ENCODE measurements at regions not wholly inside any gene's neighbourhood (a gene's known extent, or its start where the extent isn't known, plus 50 kb on each side); places are given as distances from the start of the nearest gene placed in this dataset.

DNA sequence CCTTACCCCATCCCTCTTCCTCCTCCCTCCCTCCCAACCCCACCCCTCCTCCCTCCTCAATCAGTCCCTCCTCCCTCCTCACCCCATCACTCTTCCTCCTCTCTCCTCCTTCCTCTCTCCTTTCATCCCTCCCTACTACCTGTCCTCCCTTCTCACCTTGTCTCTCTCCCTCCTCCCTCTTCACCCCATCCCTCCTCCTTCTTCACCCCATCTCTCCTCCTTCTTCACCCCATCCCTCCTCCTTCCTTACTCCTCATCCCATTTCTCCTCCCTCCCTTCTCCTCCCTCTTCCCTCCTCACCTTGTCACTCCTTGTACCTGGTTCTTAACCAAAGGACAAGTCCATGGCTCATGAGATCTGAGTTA, 222.4 kb downstream of the TTLL2 start:
- no peaks in the 10 kb centered on the region for H3K27me3 ChIP-seq (ENCODE audit: insufficient read depth, low read length, poor library complexity)
- H3K4me2 ChIP-seq (ENCODE audit: insufficient read depth, low read length), result no peak overlapping the region
- no peak overlapping the region for H3K9ac ChIP-seq (ENCODE audit: low read depth, low read length)
- no peak overlapping the region for H3K4me3 ChIP-seq (ENCODE audit: low read depth in 1 of 2, low read length in 2 of 2)
- ATAC-seq (ENCODE audit: insufficient read depth, low read depth) (no peak), DNase-seq (no peak)
- no peaks in the 10 kb centered on the region; the same call in 1 of the 2 replicates for H4K20me1 ChIP-seq (ENCODE audit: insufficient read depth, low read length)
- H3K79me2 ChIP-seq (ENCODE audit: insufficient read depth, low read length), result no peaks in the 10 kb centered on the region
- H3K27ac ChIP-seq (ENCODE audit: low read length), result no peak overlapping the region
- H3K4me1 ChIP-seq (ENCODE audit: insufficient read depth, low read length), result no peaks in the 10 kb centered on the region
- no peaks in the 10 kb centered on the region for H3K36me3 ChIP-seq (ENCODE audit: insufficient read depth, low read length)
- no peak overlapping the region for H2AFZ ChIP-seq (ENCODE audit: low read depth, low read length)
- TF ChIP-seq, protein P1, sequence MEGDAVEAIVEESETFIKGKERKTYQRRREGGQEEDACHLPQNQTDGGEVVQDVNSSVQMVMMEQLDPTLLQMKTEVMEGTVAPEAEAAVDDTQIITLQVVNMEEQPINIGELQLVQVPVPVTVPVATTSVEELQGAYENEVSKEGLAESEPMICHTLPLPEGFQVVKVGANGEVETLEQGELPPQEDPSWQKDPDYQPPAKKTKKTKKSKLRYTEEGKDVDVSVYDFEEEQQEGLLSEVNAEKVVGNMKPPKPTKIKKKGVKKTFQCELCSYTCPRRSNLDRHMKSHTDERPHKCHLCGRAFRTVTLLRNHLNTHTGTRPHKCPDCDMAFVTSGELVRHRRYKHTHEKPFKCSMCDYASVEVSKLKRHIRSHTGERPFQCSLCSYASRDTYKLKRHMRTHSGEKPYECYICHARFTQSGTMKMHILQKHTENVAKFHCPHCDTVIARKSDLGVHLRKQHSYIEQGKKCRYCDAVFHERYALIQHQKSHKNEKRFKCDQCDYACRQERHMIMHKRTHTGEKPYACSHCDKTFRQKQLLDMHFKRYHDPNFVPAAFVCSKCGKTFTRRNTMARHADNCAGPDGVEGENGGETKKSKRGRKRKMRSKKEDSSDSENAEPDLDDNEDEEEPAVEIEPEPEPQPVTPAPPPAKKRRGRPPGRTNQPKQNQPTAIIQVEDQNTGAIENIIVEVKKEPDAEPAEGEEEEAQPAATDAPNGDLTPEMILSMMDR (IDR thresholded peaks at IDR 0.05; ENCODE audit: borderline replicate concordance, extremely low read depth, low read length, poor library complexity, severe bottlenecking), result no peak
- no peak for TF ChIP-seq EZH2 (IDR thresholded peaks at IDR 0.05; ENCODE audit: borderline replicate concordance, low read depth, low read length, severe bottlenecking)
- no peaks in the 10 kb centered on the region for H3K9me3 ChIP-seq (ENCODE audit: insufficient read depth, low read length, severe bottlenecking)

DNA sequence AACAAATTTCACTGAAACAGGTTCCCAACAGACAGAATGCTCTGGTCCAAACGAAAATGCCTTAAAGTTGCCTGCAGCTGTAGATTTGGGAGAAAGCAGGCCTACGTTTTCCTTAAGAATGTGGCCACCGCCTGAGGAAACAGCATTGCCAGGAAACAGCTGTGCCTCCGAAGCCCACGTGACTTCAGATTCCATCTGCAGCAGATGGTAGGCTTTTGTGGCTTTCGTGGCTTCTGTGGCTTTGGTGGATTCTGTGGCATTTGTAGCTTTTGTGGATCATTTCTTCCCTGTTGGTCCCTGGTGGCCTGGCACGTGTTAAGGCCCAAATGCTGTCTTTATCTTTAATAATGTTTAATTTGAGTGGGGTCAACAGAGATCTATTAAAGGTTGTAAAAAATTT, 222.9 kb downstream of the TTLL2 start:
- DNase-seq, result peak; percentile 33
- Histone ChIP-seq H3K4me1 (ENCODE audit: insufficient read depth, low read length) (no peaks in the 10 kb centered on the region), H3K9ac (ENCODE audit: low read depth, low read length) (no peak overlapping the region)

DNA sequence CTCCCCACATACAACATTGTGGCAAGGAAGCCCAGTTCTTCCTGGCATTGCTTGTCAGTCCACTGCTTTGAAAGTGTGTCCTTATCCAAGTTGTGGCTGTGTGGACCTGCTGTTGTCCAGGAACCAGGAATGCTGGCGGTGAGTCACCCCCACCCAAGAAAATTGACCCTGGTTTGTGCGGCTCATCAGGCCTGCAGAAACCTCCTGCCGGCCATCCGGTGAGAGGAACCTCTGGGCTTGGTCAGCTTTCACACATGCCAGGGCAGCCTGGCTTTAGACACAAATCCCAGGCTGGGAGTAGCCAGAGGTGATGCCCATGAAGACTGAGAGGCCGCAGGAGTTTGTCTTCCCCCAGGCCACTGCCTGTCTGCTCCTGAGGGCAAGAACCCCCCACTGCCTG, 223.6 kb downstream of the TTLL2 start:
- Histone ChIP-seq H3K4me2 (ENCODE audit: insufficient read depth, low read length) (no peak overlapping the region), H3K9me3 (ENCODE audit: insufficient read depth, low read length, severe bottlenecking) (no peaks in the 10 kb centered on the region), H3K27me3 (ENCODE audit: insufficient read depth, low read length, poor library complexity) (no peaks in the 10 kb centered on the region), H2AFZ (ENCODE audit: low read depth, low read length) (no peak overlapping the region), H3K27ac (ENCODE audit: low read length) (no peak overlapping the region), H3K9ac (ENCODE audit: low read depth, low read length) (no peak overlapping the region), H3K79me2 (ENCODE audit: insufficient read depth, low read length) (no peaks in the 10 kb centered on the region), H3K36me3 (ENCODE audit: insufficient read depth, low read length) (no peaks in the 10 kb centered on the region), H3K4me1 (ENCODE audit: insufficient read depth, low read length) (no peaks in the 10 kb centered on the region), H3K4me3 (ENCODE audit: low read depth in 1 of 2, low read length in 2 of 2) (no peak overlapping the region), H4K20me1 (ENCODE audit: insufficient read depth, low read length) (no peaks in the 10 kb centered on the region; the same call in 1 of the 2 replicates)
- no peak for ATAC-seq (ENCODE audit: insufficient read depth, low read depth)
- DNase-seq, result no peak
- TF ChIP-seq, protein P1 (IDR thresholded peaks at IDR 0.05; ENCODE audit: borderline replicate concordance, extremely low read depth, low read length, poor library complexity, severe bottlenecking), result no peak
- TF ChIP-seq EZH2 (IDR thresholded peaks at IDR 0.05; ENCODE audit: borderline replicate concordance, low read depth, low read length, severe bottlenecking), result no peak

More for the DNA sequence above, 222.9 kb downstream of the TTLL2 start:
- Histone ChIP-seq H4K20me1 (ENCODE audit: insufficient read depth, low read length) (no peaks in the 10 kb centered on the region; the same call in 1 of the 2 replicates), H3K27me3 (ENCODE audit: insufficient read depth, low read length, poor library complexity) (no peaks in the 10 kb centered on the region), H3K9me3 (ENCODE audit: insufficient read depth, low read length, severe bottlenecking) (no peaks in the 10 kb centered on the region), H3K79me2 (ENCODE audit: insufficient read depth, low read length) (no peaks in the 10 kb centered on the region), H3K36me3 (ENCODE audit: insufficient read depth, low read length) (no peaks in the 10 kb centered on the region), H3K27ac (ENCODE audit: low read length) (no peak overlapping the region), H3K4me3 (ENCODE audit: low read depth in 1 of 2, low read length in 2 of 2) (no peak overlapping the region), H2AFZ (ENCODE audit: low read depth, low read length) (no peak overlapping the region), H3K4me2 (ENCODE audit: insufficient read depth, low read length) (no peak overlapping the region)
- ATAC-seq (ENCODE audit: insufficient read depth, low read depth), result no peak
- TF ChIP-seq, protein P1 (IDR thresholded peaks at IDR 0.05; ENCODE audit: borderline replicate concordance, extremely low read depth, low read length, poor library complexity, severe bottlenecking), result no peak
- no peak for TF ChIP-seq EZH2 (IDR thresholded peaks at IDR 0.05; ENCODE audit: borderline replicate concordance, low read depth, low read length, severe bottlenecking)

DNA sequence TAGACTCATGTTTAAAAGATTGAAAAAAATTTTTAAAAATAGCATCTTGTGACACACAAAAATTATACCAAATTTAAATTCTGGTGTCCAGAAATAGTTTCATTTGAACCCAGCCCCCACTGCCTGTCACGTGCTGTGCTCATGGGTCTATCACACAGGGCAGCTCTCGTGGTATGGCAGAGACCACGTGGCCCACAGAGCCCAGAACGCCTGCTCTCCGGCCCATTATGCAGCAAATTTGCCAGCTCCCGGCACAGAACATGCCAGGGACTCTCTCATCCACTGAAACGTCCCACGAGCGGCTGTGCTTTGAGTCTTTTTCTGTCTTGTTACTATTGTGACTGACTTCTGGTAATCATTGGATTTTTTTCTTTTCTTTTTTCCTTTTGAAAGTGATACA, 224.3 kb downstream of the TTLL2 start:
- no peaks in the 10 kb centered on the region for H3K27me3 ChIP-seq (ENCODE audit: insufficient read depth, low read length, poor library complexity)
- no peaks in the 10 kb centered on the region for H3K4me1 ChIP-seq (ENCODE audit: insufficient read depth, low read length)
- ATAC-seq (ENCODE audit: insufficient read depth, low read depth) (no peak), DNase-seq (no peak)
- H3K27ac ChIP-seq (ENCODE audit: low read length), result no peak overlapping the region
- no peak overlapping the region for H3K9ac ChIP-seq (ENCODE audit: low read depth, low read length)
- H3K79me2 ChIP-seq (ENCODE audit: insufficient read depth, low read length), result no peaks in the 10 kb centered on the region
- no peaks in the 10 kb centered on the region for H3K9me3 ChIP-seq (ENCODE audit: insufficient read depth, low read length, severe bottlenecking)
- no peaks in the 10 kb centered on the region; the same call in 1 of the 2 replicates for H4K20me1 ChIP-seq (ENCODE audit: insufficient read depth, low read length)
- no peak overlapping the region for H3K4me2 ChIP-seq (ENCODE audit: insufficient read depth, low read length)
- no peak overlapping the region for H3K4me3 ChIP-seq (ENCODE audit: low read depth in 1 of 2, low read length in 2 of 2)
- TF ChIP-seq EZH2 (IDR thresholded peaks at IDR 0.05; ENCODE audit: borderline replicate concordance, low read depth, low read length, severe bottlenecking), result no peak
- TF ChIP-seq, protein P1 (IDR thresholded peaks at IDR 0.05; ENCODE audit: borderline replicate concordance, extremely low read depth, low read length, poor library complexity, severe bottlenecking), result no peak
- H3K36me3 ChIP-seq (ENCODE audit: insufficient read depth, low read length), result no peaks in the 10 kb centered on the region
- no peak overlapping the region for H2AFZ ChIP-seq (ENCODE audit: low read depth, low read length)
